Ramos (cell line): ENCODE measurements at regions not wholly inside any gene's neighbourhood (a gene's known extent, or its start where the extent isn't known, plus 50 kb on each side); places are given as distances from the start of the nearest gene placed in this dataset.

Experiments
- in situ Hi-C: fragments of 300-500 bp; cut with MboI; formaldehyde crosslinking; loops from one replicate; pipeline ENCODE4 v1.14.3; 2022; ENCODE audit warnings: low sequenced_read_pairs; ENCODE audit not compliant: unreplicated experiment

- in situ Hi-C loops, result no loop called here
Observed at GRCh38 chr4:155616117-155616516, 50.5 kb upstream of the GUCY1A1 start.

GRCh38 chr4:155615081-155615887 lies 51.4 kb upstream of the GUCY1A1 start:
- in situ Hi-C loops, result no loop called here

DNA sequence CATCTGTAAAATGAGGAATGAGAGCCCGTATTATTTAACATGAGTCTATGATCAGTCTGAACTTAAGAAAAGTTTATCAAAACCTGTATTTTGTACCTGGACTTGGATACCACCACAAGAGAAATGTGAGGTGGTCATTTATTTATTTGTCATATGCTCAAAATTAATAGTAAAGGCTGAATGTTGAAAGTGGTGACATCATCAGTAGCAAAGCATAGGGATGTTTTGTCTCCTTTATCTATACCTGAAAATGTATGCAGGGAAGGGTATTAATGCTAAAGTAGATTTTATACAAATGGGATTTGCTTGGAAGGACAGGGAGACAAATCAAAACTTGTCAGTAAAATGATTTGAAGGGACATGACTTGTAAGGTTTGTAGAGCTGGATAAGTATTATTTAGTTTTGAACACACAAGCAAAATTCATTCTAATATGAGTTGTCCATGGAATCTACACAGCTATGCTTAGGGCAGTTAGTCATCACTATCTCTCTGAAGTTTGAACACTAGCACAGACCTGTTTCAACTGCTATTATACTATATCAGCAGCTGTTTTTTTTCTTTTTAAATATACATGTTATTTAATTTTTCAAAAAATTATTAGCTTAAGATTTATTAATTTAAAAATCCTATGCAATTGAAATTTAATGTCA lies 52.4 kb upstream of the GUCY1A1 start:
- in situ Hi-C loops, result no loop called here

GRCh38 chr4:155612074-155612473 lies 54.6 kb upstream of the GUCY1A1 start:
- in situ Hi-C loops, result no loop called here

DNA sequence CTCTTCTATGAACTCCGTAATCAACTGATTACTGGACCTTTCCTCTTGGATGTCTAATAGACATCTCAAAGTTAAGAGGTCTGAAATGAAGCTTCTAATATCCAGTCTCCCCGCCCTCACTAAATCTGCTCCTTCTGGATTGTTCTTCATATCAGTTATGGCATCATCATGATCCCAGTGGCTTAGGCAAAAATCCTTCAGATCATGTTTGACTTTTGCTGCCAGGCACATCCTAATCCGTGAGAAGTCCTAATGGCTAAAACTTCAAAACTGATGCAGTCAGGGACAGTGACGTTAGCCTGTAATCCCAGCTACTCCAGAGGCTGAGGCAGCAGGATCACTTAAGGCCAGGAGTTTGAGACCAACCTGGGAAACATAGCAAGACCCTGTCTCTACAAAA lies 55.1 kb upstream of the GUCY1A1 start:
- in situ Hi-C loops, result no loop called here

- in situ Hi-C loops, result no loop called here
Observed at GRCh38 chr4:155610143-155610542, 56.5 kb upstream of the GUCY1A1 start.

- in situ Hi-C loops, result no loop called here
Observed at GRCh38 chr4:155609455-155610059, 57.1 kb upstream of the GUCY1A1 start.

GRCh38 chr4:155608225-155608885 lies 58.3 kb upstream of the GUCY1A1 start:
- in situ Hi-C loops, result no loop called here

- in situ Hi-C loops, result no loop called here
Observed at GRCh38 chr4:155607481-155607880, 59.2 kb upstream of the GUCY1A1 start.

GRCh38 chr4:155604718-155605626 lies 61.7 kb upstream of the GUCY1A1 start:
- in situ Hi-C loops, result no loop called here

DNA sequence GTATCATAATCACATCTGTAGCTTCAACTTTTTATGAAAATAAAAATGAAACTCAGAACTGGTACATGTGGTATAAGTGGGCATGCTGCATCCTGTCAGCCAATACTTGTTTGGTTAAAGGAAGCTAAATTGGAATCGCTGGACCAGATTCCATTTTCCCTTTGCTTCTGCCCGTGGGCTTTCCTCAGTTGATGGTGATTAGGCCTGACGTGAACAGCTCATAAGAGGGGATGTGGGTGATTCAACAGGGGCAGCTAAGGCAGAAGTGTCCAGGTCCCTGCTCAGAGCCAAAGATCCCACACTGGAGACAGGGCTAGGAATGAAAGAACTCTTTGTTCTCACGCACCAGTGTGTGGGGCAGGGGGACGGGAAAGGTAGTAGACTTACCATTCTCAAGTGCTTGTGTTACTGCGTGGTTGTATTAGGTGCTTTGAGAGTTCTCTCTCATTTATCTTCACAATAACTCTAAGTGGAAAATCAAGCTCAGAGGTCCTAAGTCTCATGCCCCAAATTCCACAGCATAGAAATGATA lies 63.2 kb upstream of the GUCY1A1 start:
- in situ Hi-C loops, result no loop called here

DNA sequence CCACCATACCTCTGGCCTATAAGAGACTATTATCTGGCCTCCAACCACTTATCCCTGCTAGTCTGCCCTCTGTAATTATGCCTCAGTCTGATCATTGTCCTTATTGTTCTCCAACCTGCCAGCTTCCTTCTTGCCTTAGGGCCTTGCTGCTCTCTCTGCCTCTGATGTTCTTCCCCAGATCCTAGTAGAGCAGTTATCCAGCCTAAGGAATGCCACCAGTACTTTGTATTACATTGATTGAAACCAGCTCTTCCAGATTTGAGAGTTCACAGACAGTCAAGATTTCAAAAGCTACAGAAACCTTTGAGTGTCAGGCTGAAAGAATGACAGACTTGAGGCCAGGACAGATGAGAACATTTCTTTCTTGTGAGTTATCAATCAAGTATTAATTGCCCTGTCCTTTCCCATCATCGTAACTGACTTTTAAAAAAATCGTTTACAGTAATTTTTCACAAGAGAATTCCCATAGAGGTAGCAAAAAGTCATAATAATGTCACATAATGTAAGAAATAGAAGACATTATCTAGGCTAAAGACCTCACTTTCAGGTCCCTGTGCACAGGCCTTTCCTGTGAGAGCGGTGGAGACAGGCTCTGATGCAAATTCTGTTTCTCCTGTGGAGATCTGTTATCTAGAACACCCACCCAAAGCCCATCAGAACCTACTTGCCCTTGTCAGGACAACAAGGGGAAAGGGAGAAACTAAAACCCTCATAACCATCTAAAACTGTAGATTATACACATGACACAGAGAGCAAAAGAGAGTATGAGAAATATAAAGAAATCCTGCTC lies 64.1 kb upstream of the GUCY1A1 start:
- in situ Hi-C loops, result no loop called here

DNA sequence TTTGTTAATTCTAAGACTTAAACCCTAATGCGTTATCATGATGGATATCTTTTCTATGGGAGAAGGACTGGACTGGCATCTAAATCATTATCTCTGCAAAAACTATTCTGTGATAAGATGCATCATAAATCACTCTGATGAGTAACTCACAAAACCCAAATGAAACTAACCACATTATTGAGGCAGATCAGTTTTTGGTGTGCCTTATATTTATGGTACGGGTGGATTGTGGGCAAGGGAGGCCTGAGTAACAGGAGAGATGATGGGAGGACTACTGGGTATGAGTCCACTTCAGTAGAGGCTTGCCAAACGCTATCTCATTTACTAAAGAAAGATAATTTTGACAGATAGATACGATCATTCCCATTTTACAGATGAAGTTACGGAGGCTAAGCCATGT lies 66.4 kb upstream of the GUCY1A1 start:
- in situ Hi-C loops, result no loop called here

- in situ Hi-C loops, result no loop called here
Observed at GRCh38 chr4:155599596-155599995, 67.1 kb upstream of the GUCY1A1 start.

GRCh38 chr4:155599085-155599484 lies 67.6 kb upstream of the GUCY1A1 start:
- in situ Hi-C loops, result no loop called here

DNA sequence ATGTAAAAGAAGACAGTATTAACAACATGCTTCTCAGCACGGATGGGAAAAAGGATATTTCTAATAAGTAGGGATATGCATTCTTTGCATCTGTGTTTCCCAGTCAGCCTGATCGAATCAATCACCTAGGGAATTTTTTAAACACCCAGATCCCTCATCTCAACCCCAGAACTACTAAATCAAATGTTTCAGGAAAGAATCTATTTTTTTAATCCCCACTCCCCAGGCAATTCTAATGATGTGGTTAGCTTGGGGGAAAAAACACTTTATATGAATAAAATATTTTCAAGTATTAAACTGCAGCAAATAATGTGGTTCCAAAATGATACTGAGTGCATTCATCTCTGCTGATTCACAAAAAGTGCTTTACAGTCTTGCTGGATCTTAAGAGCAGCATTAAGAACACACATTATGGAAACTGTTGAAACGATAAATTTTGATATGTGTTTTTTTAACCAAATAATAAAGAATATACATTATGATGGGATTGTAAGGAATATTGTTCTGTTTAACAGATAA lies 68.7 kb upstream of the GUCY1A1 start:
- in situ Hi-C loops, result no loop called here

- in situ Hi-C loops, result no loop called here
Observed at GRCh38 chr4:155597281-155597680, 69.4 kb upstream of the GUCY1A1 start.

DNA sequence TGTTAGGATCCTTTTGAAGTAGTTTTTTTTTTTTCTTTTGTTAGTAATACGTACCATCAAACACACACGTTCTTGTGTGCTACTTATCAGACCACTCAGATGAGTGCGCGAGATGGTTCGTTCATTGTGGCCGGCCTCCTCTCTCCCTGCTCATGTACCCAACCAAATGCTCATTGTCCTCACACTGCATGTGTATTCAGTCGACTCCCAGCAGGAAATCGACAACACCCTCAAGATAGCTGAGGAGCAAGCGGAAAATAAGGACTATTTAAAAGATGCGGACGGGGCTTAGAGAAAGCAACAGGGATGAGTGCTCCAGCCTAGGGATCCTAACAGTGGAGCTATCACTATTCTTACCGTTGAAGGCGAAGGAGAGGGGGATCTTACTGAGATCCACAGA lies 72.9 kb upstream of the GUCY1A1 start:
- in situ Hi-C loops, result no loop called here

DNA sequence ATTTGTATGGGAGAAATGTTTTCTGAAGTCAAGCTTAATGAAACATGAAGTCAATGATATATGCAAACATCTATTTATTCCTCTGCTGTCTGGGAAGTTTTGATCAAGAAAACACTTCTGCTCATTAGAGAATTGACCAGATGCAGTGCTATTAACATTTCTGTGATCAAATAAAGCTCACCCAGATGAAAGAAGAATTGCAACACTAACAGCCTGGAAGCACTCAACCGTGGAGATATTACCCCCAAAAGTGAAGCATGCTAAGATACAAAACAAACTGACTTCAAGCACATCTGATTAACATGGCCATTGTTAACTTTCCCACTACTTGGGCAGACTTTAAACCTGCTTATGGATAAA lies 73.7 kb upstream of the GUCY1A1 start:
- in situ Hi-C loops, result no loop called here
